ENCODE measurements at regions not wholly inside any gene's neighbourhood (a gene's known extent, or its start where the extent isn't known, plus 50 kb on each side); places are given as distances from the start of the nearest gene placed in this dataset.

DNA sequence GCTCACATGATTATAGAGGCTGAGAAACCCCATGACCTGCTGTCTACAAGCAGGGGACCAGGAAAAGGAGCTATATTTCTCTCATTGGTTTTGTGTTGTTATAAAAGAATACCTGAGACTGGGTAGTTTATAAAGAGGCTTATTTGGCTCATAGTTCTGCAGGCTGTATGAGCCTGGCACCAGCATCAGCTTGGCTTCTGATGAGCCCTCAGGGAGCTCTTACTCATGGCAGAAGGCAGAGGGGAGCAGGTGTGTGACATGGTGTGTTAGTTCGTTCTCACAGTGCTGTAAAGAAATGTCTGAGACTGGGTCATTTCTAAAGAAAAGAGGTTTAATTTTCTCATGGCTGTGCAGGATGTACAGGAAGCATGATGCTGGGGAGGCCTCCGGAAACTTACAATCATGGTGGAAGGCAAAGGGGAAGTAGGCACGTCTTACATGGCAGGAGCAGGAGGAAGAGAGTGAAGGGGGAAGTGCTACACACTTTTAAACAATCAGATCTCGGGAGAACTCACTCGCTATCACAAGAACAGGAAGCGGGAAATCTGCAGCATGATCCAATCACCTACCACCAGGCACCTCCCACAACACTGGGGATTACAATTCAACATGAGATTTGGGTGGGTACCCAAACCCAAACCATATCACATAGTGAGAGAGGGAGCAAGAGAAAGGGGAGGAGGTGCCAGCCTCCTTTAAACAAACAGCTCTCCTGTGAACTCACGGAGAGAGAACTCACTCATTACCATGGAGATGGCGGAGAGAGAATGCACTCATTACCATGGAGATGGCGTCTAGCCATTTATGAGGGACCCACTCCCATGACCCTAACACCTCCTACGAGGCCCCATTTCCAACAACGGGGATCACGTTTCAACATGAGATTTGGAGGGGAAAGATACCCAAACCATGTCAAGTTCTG is 133.4 kb downstream of the JCAD start:
- DNase-seq (ENCODE audit: low read depth) = no peak

DNA sequence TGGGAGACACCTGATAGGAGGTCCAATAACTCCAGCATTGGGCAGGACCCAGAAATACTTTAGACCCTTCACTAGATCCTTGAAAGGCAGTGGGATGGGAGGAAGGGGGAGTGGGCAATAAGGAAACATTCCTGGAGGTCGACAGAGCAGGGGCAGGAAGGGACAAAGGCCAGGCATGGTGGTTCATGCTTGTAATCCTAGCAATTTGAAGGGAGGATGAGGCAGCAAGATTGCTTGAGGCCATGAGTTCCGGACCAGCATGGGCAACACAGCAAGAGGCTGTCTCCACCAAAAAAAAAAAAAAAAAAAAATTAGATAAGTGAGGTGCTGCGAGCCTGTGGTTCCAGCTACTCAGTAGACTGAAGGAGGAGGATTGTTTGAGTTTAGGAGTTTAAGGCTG is 134.9 kb downstream of the JCAD start:
- no peak for DNase-seq (ENCODE audit: low read depth)

DNA sequence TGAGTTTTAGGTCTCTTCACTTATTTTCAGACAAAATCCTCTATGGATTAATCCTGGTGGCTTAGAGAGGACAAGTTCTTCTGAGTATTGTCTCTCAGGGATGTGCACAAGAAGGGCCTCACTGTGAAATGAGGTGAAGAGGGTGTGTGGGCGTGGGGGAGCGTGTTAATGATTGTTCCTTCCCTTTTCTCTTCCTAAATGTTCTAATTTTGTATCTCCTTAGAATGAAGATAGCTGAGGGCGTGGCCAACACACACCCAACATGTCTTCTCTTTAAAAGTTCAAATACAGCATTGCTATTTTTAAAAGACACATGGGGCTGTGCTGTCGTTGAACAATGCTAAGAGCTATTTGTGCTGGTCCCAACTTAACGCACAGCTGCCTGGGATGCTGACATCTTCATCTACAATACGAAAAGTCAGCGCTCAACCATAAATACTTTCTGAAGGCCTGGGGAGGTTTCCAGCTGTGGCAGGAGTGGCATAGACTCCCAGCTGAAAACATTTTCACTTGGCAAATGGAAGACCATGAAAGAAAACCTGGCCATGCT is 135.9 kb downstream of the JCAD start:
- no peak for DNase-seq (ENCODE audit: low read depth)

DNA sequence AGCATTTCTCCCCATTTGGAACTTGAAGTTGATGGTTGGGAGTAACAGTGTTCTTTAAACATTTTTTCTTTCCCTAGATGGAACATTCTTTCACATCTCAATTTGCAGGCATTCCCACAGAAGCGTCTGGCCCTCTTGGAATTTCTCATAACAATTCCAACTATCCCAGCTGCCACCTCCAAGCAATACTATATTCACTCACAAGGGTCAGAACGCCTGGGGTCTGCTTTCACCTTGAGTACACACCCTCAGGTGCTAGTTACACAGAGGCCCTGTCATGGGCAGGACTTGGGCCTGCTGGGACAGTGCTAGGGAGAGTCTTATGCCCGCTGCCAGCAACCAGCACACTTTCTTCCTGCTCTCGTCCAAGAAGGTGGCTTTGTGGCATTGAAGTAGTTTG is 136.5 kb downstream of the JCAD start:
- no peak for DNase-seq (ENCODE audit: low read depth)

DNA sequence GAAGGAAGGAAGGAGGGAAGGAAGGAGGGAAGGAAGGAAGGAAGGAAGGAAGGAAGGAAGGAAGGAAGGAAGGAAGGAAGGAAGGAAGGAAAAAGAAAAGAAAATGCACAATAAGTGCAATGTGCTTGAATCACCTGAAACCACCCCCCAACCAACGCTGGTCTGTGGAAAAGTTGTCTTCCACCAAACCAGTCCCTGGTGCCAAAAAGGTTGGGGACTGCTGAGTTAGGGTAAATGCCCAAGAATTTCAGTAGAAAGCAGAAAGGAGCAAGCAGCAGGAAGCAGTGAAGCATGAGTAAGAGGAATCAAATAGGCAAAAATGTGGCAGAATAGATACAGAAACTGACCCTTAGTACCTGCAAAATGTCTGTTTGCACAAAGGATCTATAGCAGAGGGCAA is 137.2 kb downstream of the JCAD start:
- no peak for DNase-seq (ENCODE audit: low read depth)

DNA sequence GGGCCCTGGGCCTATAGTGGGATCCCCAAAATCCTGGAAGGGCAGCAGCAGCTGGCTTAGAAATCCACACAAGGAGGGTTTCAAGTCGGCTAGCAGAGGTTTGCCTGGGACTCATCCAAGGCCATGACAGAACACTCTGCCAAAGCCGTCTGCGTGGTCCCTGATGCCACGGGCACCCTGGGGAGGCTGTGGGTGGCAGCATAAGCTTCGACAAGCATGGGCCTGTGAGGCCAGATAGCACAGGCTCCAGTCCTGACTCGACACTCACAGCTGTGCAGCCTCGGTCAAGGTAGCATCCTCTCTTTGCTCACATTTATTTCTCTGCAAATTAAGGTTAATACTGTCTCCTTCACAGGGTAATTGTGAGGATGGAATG is 138.3 kb downstream of the JCAD start:
- DNase-seq (ENCODE audit: low read depth) = no peak

DNA sequence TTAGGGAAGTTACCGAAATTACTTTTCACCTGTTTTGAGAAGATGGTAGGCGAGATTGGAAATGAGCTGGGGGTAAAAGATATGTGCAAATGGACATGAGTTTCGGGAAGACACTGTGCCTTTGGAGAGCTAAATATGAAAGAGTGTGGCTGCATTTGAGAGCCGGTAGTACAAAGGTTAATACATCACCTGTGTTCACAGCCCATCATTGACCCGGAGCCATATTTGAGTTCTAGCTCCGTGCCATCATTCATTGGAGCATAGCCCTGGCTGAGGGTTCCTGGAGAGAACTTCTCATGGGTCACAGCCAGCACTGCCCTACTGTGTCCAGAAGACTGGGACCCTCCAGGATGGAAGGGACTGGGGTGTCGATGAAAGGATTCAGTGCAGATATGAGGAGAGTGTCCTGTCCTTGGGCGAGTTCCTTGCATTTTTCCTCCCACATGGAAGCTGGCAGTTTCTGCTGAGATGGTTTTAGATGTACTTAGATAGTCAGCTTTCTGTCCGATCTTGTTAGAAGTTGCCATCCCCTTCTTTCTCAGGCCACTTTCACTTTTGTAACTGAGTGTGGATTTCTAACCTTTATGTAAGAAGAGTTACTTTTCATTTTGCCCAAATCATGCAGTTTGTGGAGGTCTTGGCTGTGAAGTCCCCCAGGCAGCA is 138.8 kb downstream of the JCAD start:
- DNase-seq (ENCODE audit: low read depth) = no peak

DNA sequence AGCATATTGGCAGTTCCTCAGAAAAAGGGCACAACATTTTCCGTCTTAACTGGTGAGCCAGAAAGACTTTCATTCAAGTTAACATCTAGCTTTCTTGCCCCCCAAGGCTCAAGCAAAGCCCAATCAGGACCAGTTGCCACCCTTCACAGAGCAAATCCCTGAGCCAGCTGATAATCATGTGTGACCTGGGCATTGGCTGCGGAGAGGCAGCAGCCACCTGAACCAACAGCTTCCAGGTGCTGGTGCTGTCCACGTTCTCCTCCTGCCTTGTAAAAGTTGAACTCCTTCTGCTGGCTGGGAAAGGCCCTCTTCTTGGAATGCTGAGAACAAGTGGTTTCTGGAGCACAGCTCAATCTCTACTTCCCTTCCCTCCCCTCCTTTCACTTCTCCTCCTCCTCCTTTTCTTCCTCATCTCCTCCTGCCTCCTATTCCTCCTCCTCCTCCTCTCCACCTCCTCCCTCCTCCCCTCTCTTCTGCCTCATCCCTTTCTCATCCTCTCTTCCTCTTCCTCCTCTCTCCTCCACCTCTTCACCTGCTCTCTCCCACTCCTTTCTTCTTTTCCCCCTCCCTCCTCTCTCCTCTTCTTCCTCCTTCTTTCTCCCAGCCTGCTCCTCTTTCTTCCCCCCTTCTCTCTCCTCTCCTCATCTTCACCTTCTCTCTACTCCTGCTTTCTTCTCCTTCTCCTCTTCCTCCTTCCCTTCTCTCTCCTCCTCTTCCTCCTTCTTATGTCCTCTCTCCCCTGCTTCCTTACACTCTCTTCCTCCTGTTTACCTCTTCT is 140.6 kb downstream of the JCAD start:
- DNase-seq (ENCODE audit: low read depth) = no peak

DNA sequence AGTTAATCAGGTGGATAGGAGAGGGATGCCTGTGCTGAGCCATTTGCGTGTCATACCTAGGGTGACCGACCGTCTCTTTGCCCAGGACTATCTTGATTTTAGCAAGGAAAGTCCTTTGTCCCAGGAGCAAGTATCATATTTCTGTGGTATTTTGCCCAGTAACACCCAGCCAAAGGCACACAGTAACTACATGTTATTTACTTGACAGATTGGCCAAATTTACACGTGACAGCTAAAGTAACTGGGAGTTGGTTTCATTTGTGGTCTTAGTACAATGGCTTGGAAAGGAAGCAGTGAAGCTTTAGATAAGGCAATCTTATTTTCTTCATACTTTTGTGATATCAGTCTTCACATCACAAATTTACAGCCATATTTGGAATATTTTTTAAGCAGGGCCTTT is 142.1 kb downstream of the JCAD start:
- peak; percentile 31 for DNase-seq (ENCODE audit: low read depth)

DNA sequence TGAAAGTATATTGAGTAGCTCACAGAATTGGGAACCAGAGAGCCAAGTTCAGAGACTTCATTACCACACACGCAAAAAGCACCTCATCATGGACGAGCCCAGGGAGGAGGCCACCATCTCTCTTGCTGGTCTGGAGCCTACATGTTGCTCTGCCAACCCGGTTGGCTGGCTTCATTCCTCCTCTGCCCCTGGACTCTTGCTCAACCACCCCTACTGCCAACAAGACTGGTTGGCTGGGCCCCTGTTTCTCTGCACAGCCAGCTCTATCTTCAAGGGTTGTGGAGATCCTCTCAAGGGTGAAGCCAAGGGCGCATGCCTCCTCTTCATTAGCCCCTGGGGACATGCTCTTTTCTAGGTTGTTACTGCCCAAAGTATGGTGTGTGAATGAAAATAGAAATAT is 142.7 kb downstream of the JCAD start:
- DNase-seq (ENCODE audit: low read depth) = no peak

DNA sequence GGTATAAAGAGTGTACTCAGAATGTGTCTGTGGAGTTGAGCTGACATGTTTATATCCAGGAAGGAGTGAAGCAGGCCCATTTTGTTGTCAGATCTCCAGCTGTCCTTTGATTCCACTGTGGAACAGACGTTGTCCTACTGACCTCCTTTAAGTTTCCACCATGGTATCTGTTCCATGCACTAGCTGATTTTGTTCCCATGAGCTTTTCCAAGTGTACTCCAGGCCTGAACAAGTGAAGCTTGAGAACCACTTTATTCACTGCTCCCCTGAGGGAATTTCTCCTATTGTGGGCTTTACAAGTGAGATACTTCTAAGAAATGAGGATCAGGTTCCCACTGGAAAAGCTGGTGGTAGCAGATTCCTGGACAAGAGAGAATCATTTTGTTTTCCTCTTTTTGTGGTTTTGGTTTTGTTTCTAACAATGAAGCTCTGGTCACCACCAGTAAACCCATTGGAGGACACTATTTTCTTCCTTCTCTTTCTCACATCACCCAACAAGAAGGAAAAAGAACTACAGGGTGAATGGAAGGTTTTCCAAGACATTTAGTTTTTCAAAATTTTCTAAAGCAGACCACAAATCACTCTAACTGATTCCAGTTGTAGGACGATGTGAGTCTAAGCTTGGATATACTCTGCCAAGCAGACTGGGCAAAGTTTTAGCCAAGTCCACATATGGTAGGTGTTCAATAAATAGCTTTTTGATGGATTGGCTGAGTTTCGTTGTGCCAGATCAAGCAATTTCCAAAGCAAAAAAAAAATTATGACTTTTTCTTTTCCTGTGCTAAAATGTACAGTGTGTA is 144.2 kb downstream of the JCAD start:
- DNase-seq (ENCODE audit: low read depth) = no peak

DNA sequence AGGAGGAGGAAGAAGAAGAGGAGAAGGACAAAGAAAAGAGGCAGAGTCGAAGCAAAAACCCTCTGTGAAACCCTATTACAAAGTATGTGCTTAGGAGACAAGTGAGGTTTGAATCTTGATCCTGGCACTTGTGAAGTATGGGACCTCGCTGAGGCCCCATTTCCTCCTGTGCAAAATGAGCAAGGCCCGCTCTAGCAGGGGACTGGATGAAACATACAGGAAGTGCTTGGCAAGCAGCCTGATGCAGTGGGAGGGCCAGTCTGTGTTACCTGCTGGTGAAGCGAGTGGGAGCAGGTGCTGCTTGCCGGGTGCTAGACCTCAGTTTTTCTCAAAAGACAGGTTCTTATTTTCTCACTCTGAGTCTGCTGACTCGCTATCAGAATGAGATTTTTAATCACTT is 150.4 kb downstream of the JCAD start:
- no peak for DNase-seq (ENCODE audit: low read depth)

DNA sequence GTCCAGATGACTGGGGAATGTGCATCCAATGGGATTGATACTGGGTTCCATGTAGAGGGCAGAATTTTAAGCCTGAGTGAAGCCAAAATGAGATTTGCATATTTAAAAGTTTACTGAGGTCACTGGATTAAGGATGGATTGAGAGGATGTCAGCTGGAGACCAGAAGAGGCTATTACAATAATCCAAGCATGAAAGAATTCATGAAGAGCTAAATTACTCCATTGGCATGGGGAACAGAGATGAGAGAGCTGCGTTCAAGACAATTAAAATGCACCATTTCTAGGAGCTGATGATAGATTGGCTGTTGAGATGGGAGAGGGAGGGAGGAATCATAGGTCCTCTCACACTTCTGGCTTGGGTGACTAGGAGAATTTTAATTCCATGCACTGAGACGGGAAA is 158.5 kb downstream of the JCAD start:
- DNase-seq (ENCODE audit: low read depth) = no peak

DNA sequence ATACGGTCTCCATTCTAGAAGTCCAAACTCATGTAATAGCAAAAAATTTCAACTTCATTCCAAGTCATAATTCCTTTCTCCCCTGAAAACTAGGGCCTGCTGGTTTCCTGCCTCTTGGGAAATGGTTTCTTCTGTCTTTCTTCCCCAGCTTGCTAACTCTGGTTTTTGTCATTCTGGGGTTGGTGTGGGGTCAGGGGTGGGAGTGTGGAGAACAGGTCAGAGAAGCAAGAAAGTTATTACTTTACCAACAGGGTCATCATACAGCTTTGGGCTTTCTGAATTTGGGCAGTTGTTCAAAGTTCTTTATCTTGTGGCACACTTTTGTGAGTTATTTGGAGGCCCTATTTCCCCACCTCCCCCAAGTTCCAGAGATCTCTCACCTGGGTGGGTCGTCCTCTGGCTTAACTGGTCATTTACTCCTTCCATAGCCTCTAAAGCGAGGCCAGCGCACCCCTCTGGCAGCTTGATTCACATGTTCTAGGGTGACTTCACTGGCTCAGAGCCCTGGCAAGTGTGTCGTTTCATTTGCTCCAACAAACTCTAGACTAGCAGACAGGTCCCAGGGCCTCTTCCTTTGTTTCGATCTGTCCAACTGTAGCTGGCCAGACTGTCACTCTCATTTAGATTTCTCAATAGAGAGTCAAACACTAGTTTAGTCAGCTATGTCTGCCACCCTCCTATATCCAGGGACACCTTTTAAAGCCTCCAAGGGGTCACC is 161.2 kb downstream of the JCAD start:
- DNase-seq (ENCODE audit: low read depth) = no peak

DNA sequence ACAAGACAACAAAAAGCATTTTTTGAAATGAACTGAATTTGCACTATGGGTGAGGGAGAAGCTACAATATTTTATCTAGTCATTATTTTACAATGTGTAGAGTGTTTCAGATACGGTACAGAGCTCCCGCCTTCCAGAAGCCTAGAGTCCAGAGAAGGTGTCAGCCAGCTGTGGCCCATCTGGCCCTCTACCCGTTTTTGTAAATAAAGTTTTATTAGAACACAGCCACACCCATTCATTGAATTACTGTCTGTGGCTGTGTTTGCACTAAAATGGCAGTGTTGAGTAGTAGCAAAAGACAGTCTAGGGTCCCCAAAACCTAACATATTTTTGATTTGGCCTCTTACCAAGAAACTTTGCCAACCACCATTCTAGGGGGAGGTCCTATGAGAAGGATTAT is 162.0 kb downstream of the JCAD start:
- DNase-seq (ENCODE audit: low read depth) = no peak

DNA sequence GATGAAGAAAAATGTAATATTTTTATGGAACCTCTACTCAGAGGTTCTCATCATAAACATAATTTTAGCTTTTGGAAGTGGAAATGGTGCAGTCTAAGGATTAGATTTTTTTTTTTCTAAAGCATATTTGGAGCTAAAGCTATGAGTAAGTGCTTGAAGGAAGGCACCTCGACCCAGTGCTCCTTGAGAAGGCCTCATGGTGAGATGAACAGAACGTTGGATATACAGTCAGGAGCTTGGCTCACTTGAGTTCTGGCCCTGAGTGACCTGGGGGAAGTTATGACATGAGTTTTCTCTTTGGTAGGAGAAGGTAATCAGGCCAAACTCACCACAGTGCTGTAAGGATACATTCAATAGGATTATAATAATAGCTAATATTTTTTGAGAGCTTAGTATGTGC is 163.3 kb downstream of the JCAD start:
- no peak for DNase-seq (ENCODE audit: low read depth)

DNA sequence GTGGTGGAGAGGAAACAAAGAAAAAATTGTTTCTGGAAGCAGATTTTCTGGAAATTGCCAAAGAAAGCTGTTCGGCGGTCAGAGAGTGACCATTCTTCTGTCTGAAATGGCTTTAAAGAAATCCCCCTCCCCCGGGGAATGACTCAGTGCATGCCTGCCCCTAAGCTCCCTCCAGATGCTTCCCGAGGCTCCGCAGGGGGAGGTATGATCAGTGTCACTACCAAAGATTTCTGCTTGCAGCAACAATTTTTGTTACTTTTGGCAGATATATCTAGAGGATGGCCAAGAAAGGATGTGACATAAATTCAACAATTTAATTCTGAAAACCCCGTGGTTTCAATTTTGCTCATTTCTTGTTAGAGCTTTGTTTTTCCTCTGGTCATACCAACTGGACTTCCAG is 163.9 kb downstream of the JCAD start:
- DNase-seq (ENCODE audit: low read depth) = no peak

DNA sequence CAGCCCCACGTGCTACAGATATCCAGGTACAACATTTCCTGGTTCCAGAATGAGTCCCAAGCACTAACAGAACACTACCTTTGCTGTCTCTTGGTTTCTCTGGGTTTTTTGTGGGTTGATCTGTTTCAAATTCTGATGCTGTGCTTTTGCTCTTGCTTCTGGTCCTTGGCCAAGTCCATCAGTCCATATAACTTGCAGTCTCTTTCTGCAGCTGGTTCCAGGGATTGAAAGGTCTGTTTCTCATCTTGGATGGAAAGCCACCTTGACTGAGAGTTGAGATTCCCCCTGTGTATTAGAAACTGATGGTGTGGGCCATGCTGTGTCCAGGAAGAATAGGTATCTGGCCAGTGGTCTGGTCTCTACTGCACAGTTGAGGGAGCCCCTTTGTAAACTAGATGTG is 171.1 kb downstream of the JCAD start:
- no peak for DNase-seq (ENCODE audit: low read depth)

DNA sequence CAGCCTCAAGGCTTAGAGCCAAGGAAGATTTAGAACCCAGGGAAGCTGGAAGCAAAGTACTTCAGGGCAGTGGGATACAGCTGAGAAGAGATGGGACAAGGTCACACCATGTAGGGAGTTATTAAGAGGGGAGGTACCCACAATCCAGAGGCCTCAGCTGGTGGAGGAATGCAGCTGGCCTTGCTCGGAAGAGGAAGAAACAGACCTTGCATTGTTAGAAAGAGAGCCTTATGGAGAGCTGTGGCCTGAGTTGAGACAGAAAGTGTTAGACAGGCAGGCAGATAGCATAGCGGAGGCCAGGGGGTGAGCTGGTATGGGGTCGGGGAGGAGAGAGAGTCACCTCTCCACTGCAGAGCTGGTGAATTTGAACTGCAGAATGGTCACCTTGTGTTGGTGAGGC is 173.1 kb downstream of the JCAD start:
- DNase-seq (ENCODE audit: low read depth) = no peak

DNA sequence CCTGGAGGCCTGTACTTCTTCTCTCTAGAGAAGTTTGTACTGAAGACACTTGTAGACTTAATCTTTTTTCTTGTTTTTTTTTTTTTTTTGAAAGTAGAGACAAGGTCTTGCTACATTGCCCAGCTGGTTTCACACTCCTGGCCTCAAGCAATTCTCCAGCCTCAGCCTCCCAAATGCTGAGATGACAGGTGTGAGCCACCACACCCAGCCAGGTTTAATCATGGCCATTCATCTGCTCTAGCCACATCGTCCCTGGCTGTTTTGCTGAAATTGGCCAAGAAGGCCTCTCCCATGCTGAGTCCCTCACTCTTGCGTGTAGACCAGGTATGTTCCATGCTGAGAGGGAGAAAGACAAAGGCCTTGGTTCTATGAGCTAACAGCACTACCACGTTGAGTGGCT is 176.2 kb downstream of the JCAD start:
- DNase-seq (ENCODE audit: low read depth) = no peak

DNA sequence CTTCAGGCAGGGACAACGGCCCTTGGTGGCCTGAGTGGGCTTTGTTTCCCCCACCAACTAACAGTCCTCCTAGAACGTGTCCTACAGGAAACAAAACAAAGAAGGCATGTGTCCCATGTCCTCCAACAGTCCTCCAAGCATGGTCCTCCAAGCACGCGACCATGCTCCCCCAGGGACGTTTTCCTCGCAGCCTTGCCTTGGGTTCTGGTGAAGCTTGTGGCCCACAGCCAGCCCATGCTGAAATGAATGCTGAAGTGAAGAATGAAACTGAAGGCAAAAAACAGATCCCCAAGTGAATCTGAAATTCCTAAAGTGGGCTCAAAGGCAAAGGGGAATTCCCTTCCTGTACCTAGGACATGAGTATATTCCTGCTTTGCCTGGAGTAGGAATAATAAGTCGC is 176.6 kb downstream of the JCAD start:
- no peak for DNase-seq (ENCODE audit: low read depth)
